Thyroid gland (tissue), 4 donors: ENCODE measurements at regions not wholly inside any gene's neighbourhood (a gene's known extent, or its start where the extent isn't known, plus 50 kb on each side); places are given as distances from the start of the nearest gene placed in this dataset.

Source experiments
- DNase-seq, 2 donors: peaks; one replicate each; pipeline ENCODE4 v3.0.0-alpha.2; 2019
- H3K27ac ChIP-seq, 3 donors: fragments of 200-600 bp; sonication (generic); 1 replicate in 2 of 3; 2 replicates in 1 of 3; pipeline ENCODE4 v1.5.1; 2016 to 2019; ENCODE audit warnings: mild to moderate bottlenecking in 1 of 3, moderate library complexity in 1 of 3
- H3K27me3 ChIP-seq: fragments of 200-600 bp; sonication (generic); one replicate; pipeline ENCODE4 v1.5.1; 2019
- H3K36me3 ChIP-seq, 2 donors: fragments of 200-600 bp; sonication (generic); one replicate each; pipeline ENCODE4 v1.5.1; 2016 to 2019
- H3K4me1 ChIP-seq, 2 donors: fragments of 200-600 bp; sonication (generic); one replicate each; pipeline ENCODE4 v1.5.1; 2017 to 2019
- H3K4me3 ChIP-seq, 3 donors: fragments of 200-600 bp; sonication (generic); replicated peaks in 1 of 3; 1 replicate in 2 of 3; 2 replicates in 1 of 3; pipeline ENCODE4 v1.5.1; 2016; ENCODE audit warnings: mild to moderate bottlenecking in 1 of 3
- H3K9me3 ChIP-seq: fragments of 200-600 bp; sonication (generic); one replicate; pipeline ENCODE4 v1.5.1; 2017
- CTCF ChIP-seq, 6 experiments: fragments of 200-600 bp in 3 of 6; fragments of 450-650 bp in 3 of 6; sonication (generic) in 3 of 6; IDR thresholded peaks; one replicate each; pipeline ENCODE4 v1.5.1; 2016 to 2019; ENCODE audit warnings: antibody characterized with exemption in 6 of 6, mild to moderate bottlenecking in 2 of 6, inconsistent platforms in 1 of 6, moderate library complexity in 1 of 6
- POLR2A ChIP-seq, 2 donors: fragments of 450-650 bp; IDR thresholded peaks; one replicate each; pipeline ENCODE4 v1.6.1; 2017; ENCODE audit warnings: antibody characterized with exemption in 2 of 2, mild to moderate bottlenecking in 2 of 2, moderate library complexity in 1 of 2
- WGBS, 2 donors: methylation state at CpG; one replicate each; pipeline ENCODE4 v1.1.5; 2017; 5-methylcytosine and 5-hydroxymethylcytosine counted together
- intact Hi-C: fragments of 100-400 bp; cut with DNase I; formaldehyde crosslinking; loops from one replicate; pipeline ENCODE4 v1.15.1; 2023

GRCh38 chr12:18907127-18907526, 169.2 kb downstream of the CAPZA3 start:
- Histone ChIP-seq H3K4me3 (no peak overlapping the region), H3K27ac (peak overlapping the region in 1 of 3 donors; percentile 38), H3K27me3 (no peaks in the 10 kb centered on the region), H3K4me1 (no peaks in the 10 kb centered on the region), H3K36me3 (no peaks in the 10 kb centered on the region), H3K9me3 (no peaks in the 10 kb centered on the region)
- no peak for DNase-seq
- intact Hi-C loops, result no loop called here
- TF ChIP-seq POLR2A (IDR thresholded peaks at IDR 0.05), result no peak
- no peak for TF ChIP-seq CTCF (IDR thresholded peaks at IDR 0.05)
- 78 to 81% methylated on average over 5 of the region's 5 CpGs for WGBS, 2 donors

- no peak for DNase-seq
- peak overlapping the region in 2 of 3 donors; percentile 38 to 52 for H3K27ac ChIP-seq
- H3K9me3 ChIP-seq, result no peaks in the 10 kb centered on the region
- 67 to 74% methylated on average over 7 of the region's 7 CpGs for WGBS, 2 donors
- H3K36me3 ChIP-seq, result no peaks in the 10 kb centered on the region
- intact Hi-C loops, result no loop called here
- TF ChIP-seq POLR2A (IDR thresholded peaks at IDR 0.05) (no peak), CTCF (IDR thresholded peaks at IDR 0.05) (no peak)
- H3K4me1 ChIP-seq, result no peaks in the 10 kb centered on the region
- no peaks in the 10 kb centered on the region for H3K27me3 ChIP-seq
- H3K4me3 ChIP-seq, result no peak overlapping the region
These were observed 169.8 kb downstream of the CAPZA3 start for GRCh38 chr12:18907728-18908127.

GRCh38 chr12:18908191-18908590, 170.3 kb downstream of the CAPZA3 start:
- WGBS, 2 donors, result 54% methylated on average over 4 of the region's 4 CpGs
- Histone ChIP-seq H3K4me3 (no peak overlapping the region), H3K36me3 (no peaks in the 10 kb centered on the region), H3K4me1 (no peaks in the 10 kb centered on the region), H3K9me3 (no peaks in the 10 kb centered on the region), H3K27ac (peak overlapping the region in 1 of 3 donors; percentile 52), H3K27me3 (no peaks in the 10 kb centered on the region)
- intact Hi-C loops, result no loop called here
- DNase-seq, result no peak
- TF ChIP-seq POLR2A (IDR thresholded peaks at IDR 0.05) (no peak), CTCF (IDR thresholded peaks at IDR 0.05) (no peak)

- TF ChIP-seq POLR2A (IDR thresholded peaks at IDR 0.05) (no peak), CTCF (IDR thresholded peaks at IDR 0.05) (no peak)
- Histone ChIP-seq H3K4me1 (no peaks in the 10 kb centered on the region), H3K36me3 (no peaks in the 10 kb centered on the region), H3K4me3 (no peak overlapping the region), H3K9me3 (no peaks in the 10 kb centered on the region), H3K27ac (no peak overlapping the region), H3K27me3 (no peaks in the 10 kb centered on the region)
- intact Hi-C loops, result no loop called here
- no peak for DNase-seq
- WGBS, 2 donors, result 96 to 98% methylated on average over 1 of the region's 1 CpG
These were observed 182.1 kb downstream of the CAPZA3 start for GRCh38 chr12:18919871-18920511.

GRCh38 chr12:18922851-18923250, 184.9 kb downstream of the CAPZA3 start:
- Histone ChIP-seq H3K27ac (no peak overlapping the region), H3K4me3 (no peak overlapping the region), H3K9me3 (no peaks in the 10 kb centered on the region), H3K27me3 (no peaks in the 10 kb centered on the region), H3K36me3 (no peaks in the 10 kb centered on the region), H3K4me1 (no peaks in the 10 kb centered on the region)
- TF ChIP-seq CTCF (IDR thresholded peaks at IDR 0.05), result no peak
- TF ChIP-seq POLR2A (IDR thresholded peaks at IDR 0.05), result no peak
- WGBS, 2 donors, result 80 to 100% methylated on average over 3 to 4 of the region's 4 CpGs
- no peak for DNase-seq
- intact Hi-C loops, result no loop called here
